Epithelial cell of esophagus (primary cell): ENCODE measurements at regions not wholly inside any gene's neighbourhood (a gene's known extent, or its start where the extent isn't known, plus 50 kb on each side); places are given as distances from the start of the nearest gene placed in this dataset.

Experiments used
- DNase-seq: peaks from one replicate; pipeline ENCODE4 v3.0.0; 2010; ENCODE audit warnings: low read depth
- H3K4me3 ChIP-seq: 2 replicates; pipeline ENCODE4 v1.5.1; 2011; ENCODE audit warnings: mild to moderate bottlenecking, low read length, control low read depth
- CTCF ChIP-seq: IDR thresholded peaks from 2 replicates; pipeline ENCODE4 v1.5.1; 2011; ENCODE audit warnings: low read depth, mild to moderate bottlenecking, low read length, control low read depth, inconsistent platforms; ENCODE audit not compliant: insufficient read depth; ENCODE audit errors: missing control alignments

- TF ChIP-seq CTCF = no peak
- DNase-seq = no peak
- no peak overlapping the region for H3K4me3 ChIP-seq
Measured at GRCh38 chr2:65794994-65795393, 362.6 kb upstream of the SPRED2 start.

- no peak for DNase-seq
- TF ChIP-seq CTCF = no peak
Measured at GRCh38 chr2:65791404-65791975, 359.1 kb upstream of the SPRED2 start.

GRCh38 chr2:65790676-65790935 lies 358.2 kb upstream of the SPRED2 start:
- no peak overlapping the region for H3K4me3 ChIP-seq
- no peak for DNase-seq
- TF ChIP-seq CTCF = no peak

More at GRCh38 chr2:65791404-65791975, 359.1 kb upstream of the SPRED2 start:
- H3K4me3 ChIP-seq = no peak overlapping the region

GRCh38 chr2:65789923-65790675 lies 357.7 kb upstream of the SPRED2 start:
- DNase-seq = no peak
- no peak for TF ChIP-seq CTCF
- no peak overlapping the region for H3K4me3 ChIP-seq

- H3K4me3 ChIP-seq = no peak overlapping the region
- no peak for TF ChIP-seq CTCF
- no peak for DNase-seq
Measured at GRCh38 chr2:65788556-65788955, 356.2 kb upstream of the SPRED2 start.

GRCh38 chr2:65786765-65787164 lies 354.4 kb upstream of the SPRED2 start:
- no peak for TF ChIP-seq CTCF
- no peak overlapping the region for H3K4me3 ChIP-seq
- no peak for DNase-seq
